T-helper 2 cell (primary cell): ENCODE measurements at regions not wholly inside any gene's neighbourhood (a gene's known extent, or its start where the extent isn't known, plus 50 kb on each side); places are given as distances from the start of the nearest gene placed in this dataset.
"Not testable (repeated sequence)": the region's sequence is repeated elsewhere in the genome, so short reads cannot be mapped to it uniquely, and the experiment has no call there.

Source experiments
- DNase-seq, 5 experiments: peaks; one replicate each; pipeline versions ENCODE4 v3.0.0 to v3.0.0-alpha.2; 2012 to 2022

GRCh38 chr20:29031262-29031982 lies 2226.0 kb upstream of the DEFB115 start:
- not testable (repeated sequence) for DNase-seq

- not testable (repeated sequence) for DNase-seq
These were observed 2213.2 kb upstream of the DEFB115 start for GRCh38 chr20:29044239-29044638.

- DNase-seq, result peak in 1 of 5 experiments; percentile 4
These were observed 2207.4 kb upstream of the DEFB115 start for GRCh38 chr20:29050008-29050606.

GRCh38 chr20:29057866-29058484 lies 2199.5 kb upstream of the DEFB115 start:
- not testable (repeated sequence) for DNase-seq

GRCh38 chr20:29062451-29062850 lies 2195.0 kb upstream of the DEFB115 start:
- DNase-seq, result not testable (repeated sequence)

GRCh38 chr20:29066341-29066740 lies 2191.1 kb upstream of the DEFB115 start:
- DNase-seq, result not testable (repeated sequence)

- DNase-seq, result not testable (repeated sequence)
These were observed 2183.8 kb upstream of the DEFB115 start for GRCh38 chr20:29073640-29074039.

GRCh38 chr20:29079769-29080690 lies 2177.4 kb upstream of the DEFB115 start:
- peak in 3 of 5 experiments; percentile 19 to 30 (median 20) for DNase-seq

- DNase-seq, result not testable (repeated sequence)
These were observed 2175.8 kb upstream of the DEFB115 start for GRCh38 chr20:29081712-29082111.

GRCh38 chr20:29085625-29086024 lies 2171.8 kb upstream of the DEFB115 start:
- no peak for DNase-seq

- DNase-seq, result not testable (repeated sequence)
These were observed 2171.2 kb upstream of the DEFB115 start for GRCh38 chr20:29086145-29086718.

GRCh38 chr20:29086938-29087337 lies 2170.5 kb upstream of the DEFB115 start:
- DNase-seq, result no peak

GRCh38 chr20:29087887-29088286 lies 2169.6 kb upstream of the DEFB115 start:
- DNase-seq, result not testable (repeated sequence)

GRCh38 chr20:29088472-29088871 lies 2169.0 kb upstream of the DEFB115 start:
- not testable (repeated sequence) for DNase-seq

- not testable (repeated sequence) for DNase-seq
These were observed 2168.1 kb upstream of the DEFB115 start for GRCh38 chr20:29089409-29089808.

- DNase-seq, result not testable (repeated sequence)
These were observed 2163.5 kb upstream of the DEFB115 start for GRCh38 chr20:29093958-29094357.

- not testable (repeated sequence) for DNase-seq
These were observed 2160.8 kb upstream of the DEFB115 start for GRCh38 chr20:29096695-29097094.

- not testable (repeated sequence) for DNase-seq
These were observed 2149.6 kb upstream of the DEFB115 start for GRCh38 chr20:29107884-29108283.

- not testable (repeated sequence) for DNase-seq
These were observed 2148.1 kb upstream of the DEFB115 start for GRCh38 chr20:29109386-29109785.

- not testable (repeated sequence) for DNase-seq
These were observed 2142.4 kb upstream of the DEFB115 start for GRCh38 chr20:29115097-29115496.

GRCh38 chr20:29119141-29119540 lies 2138.3 kb upstream of the DEFB115 start:
- no peak for DNase-seq

- not testable (repeated sequence) for DNase-seq
These were observed 2137.8 kb upstream of the DEFB115 start for GRCh38 chr20:29119684-29120083.
